NCI-H2196 (cell line): ENCODE measurements at regions not wholly inside any gene's neighbourhood (a gene's known extent, or its start where the extent isn't known, plus 50 kb on each side); places are given as distances from the start of the nearest gene placed in this dataset.

Experiments used
- DNase-seq: peaks from one replicate; lab custom pipeline; 2025; ENCODE audit not compliant: unreplicated experiment; lab: John Stamatoyannopoulos, UW

DNA sequence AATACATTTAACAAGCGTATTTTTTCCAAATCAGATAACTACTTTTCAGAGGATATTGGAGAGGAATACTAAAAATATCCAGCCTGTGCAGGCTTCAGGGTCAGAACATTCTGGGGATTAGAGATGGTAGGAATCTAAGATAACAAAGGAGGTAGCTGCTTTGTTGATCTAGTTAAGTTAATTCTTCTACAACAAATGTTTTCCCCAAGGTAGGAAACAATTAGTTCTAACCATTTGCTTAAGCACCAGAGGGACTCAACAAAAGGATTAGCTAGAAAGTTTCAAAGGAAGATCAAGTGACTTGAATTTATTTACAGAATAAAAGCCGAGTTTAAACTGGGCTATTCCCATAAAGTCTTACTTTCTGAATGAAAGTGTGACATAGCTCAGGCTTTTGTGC is 524.2 kb downstream of the TMTC2 start:
- DNase-seq = no peak

DNA sequence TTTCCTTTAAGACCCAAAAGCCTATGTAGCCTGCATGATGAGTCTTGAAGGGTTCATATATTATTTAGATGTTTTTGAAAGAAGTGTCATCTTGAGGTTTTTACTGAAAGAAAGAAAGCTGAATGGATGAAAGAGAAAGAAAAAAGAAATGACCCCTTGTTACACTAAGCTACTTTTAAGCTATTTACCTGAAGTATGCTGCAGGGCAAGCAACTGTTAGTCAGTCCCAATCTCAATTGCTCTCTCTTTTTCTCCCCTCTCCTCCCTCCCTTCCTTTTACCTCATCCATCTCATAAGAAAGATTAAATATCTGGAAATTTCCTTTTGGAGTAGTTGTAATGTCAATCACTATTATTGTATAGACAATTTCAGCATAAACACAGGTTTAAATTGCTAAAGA is 512.4 kb downstream of the TMTC2 start:
- no peak for DNase-seq

DNA sequence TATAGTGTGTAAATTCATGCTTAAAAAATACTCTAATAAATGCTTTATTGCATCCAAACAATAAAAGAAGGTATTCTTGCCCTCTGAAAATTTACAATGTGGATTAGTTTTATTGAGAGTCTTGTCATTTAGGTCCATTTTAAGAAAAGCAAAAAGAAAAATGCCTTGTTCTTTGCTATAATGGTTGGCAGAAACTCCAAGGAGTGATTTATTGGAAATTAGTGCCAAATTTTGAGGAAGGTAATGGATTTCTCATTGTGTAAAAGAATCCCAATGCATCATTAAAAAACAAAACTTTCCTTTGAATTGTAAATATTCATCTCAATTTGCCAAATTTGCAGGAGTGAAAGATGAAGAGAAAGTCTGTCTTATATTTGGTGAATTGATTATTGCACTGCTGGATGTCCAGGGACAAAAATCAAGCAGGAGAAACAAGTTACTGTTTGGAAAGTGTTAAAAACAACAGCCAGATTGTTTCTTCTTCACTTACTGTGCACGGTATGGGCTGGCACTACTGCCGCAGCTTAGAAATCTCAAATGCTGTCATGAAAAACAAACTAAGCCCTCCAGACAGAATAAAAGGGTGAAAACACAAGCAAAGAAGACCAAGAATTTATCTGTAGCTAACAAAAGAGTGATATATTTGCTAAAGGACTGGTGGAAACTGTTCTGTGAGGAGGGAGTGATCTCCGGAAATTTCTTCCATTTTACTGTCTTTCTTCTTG is 511.7 kb downstream of the TMTC2 start:
- DNase-seq = no peak

DNA sequence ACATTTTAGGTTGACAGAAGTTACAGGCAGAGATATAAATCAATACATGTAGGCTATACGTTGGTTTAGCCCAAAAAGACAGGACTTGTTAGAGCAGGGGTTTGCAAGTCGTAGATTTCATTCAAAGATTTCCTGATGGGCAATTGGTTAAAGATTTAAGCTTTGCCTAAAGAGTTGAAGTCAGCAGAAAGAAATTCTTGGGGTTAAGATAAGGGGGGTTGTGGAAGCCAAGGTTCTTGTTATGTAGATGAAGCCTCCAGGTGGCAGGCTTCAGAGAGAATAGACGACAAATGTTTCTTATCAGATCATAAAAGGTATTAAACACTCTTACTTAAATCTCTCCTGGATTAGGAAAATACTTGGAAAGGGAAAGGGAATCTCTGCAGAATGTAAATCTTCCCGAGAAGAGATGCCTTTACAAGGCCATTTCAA is 510.8 kb downstream of the TMTC2 start:
- DNase-seq = no peak

DNA sequence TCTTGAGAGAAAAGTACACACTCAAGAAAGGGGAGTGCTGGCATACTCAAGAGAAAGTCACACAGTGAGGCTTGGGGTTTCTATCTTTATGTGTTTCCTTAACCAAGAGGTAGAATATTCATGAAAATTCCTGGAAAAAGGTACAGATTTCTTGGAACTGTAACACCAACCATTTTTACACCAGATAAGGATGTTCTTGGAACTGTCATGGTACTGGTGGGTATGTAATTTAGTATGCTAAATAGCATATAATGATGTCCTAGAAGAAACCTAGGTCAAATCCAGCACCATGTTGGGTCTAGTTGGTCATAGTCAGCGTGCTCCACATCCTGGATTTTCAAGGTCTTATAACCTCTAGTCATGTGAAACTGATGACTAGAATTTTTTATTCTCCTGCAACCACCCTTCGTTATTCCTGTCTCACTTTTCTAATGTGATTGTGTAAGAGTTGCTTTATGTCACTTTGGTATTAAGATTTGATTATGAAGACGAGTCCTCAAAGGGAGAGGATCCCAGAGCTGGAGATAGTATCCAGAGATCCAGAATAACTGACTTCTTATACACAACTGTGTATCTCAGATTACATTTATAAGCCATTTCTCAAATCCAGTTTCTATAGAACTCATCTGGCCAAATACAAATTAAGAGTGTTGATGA is 510.1 kb downstream of the TMTC2 start:
- no peak for DNase-seq

DNA sequence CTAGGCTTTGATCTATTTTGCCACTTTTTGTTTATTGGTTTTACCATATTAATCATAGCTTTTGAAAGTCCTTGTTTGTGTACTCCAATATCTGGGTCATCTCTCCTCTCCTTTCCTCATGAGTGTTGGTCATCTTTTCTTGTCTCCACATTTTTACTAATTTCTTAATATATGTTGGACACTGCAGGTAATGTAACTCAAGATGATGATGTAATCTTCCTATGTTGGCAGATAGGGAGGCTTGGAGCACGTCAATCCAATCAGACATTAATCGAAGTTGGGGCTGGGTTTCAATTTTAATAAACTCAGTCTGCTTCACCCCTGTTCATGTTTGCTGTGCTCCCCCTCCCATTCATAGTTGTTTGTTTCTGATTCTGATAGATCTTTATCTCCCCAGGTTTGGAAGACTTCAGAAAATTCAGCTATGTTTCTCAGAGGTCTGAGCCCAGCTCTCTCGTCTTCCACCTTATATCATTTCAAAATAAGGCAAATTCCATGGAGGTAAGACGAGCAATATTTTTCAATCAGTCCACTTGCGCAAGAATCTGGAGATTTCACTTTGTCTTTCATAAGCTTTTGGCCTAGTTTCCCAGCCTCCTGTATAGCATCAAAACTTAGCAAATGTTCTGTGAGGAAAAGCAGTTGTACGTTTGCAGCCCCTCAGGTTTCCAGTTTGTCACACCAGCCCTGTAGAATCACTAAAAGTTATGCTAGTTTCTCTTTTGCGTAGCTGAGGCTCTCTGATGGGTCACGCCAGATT is 504.1 kb downstream of the TMTC2 start:
- DNase-seq = no peak

DNA sequence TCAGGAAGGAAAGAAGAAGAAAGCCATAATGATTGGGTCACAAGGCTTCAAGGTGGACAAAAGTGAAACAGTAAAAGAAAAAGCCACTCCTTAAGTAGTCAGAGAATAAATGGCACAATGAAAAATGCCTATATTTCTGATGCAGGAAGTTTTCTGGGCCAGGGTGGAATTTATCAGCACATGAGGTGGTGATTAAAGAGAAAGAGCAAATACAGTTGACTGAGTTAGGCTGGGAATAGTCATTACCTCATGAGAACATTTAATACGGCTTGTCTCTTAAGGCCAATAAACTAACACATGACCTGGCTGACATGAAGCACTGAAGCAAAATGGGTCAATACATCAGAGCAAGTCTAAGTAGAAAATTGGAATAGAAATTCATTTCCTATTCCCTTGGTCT is 499.7 kb downstream of the TMTC2 start:
- DNase-seq = no peak

DNA sequence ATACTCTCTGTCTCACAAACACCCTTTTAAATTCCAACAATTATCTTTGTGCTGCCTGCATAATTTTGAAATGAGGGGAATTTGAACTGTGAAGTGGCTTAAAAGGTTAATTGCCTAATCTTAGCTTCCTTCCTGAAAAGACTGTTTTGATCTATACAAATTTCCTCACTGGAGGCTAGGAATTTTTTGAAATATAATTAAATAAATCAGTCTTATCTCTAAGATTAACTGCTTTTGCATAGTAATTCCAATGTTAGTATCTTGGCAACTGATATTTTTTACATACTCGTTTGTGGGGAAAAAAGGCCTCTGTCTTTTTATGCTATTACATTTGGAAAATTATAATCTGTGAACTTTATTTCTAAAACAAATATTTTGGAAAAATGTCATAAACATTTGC is 498.5 kb downstream of the TMTC2 start:
- no peak for DNase-seq
